ENCODE measurements at regions not wholly inside any gene's neighbourhood (a gene's known extent, or its start where the extent isn't known, plus 50 kb on each side); places are given as distances from the start of the nearest gene placed in this dataset.

- no peak for DNase-seq (ENCODE audit: low read depth, low spot score)
These were observed 110.8 kb downstream of the ZIC5 start for GRCh38 chr13:99860745-99861144.

GRCh38 chr13:99859178-99860177 is 112.1 kb downstream of the ZIC5 start:
- DNase-seq (ENCODE audit: low read depth, low spot score), result no peak

GRCh38 chr13:99857738-99858137 is 113.8 kb downstream of the ZIC5 start:
- no peak for DNase-seq (ENCODE audit: low read depth, low spot score)

GRCh38 chr13:99855526-99856420 is 115.8 kb downstream of the ZIC5 start:
- DNase-seq (ENCODE audit: low read depth, low spot score), result no peak

- no peak for DNase-seq (ENCODE audit: low read depth, low spot score)
These were observed 117.2 kb downstream of the ZIC5 start for GRCh38 chr13:99854366-99854765.

GRCh38 chr13:99847318-99847750 is 124.2 kb downstream of the ZIC5 start:
- no peak for DNase-seq (ENCODE audit: low read depth, low spot score)

GRCh38 chr13:99845161-99845874 is 126.2 kb downstream of the ZIC5 start:
- DNase-seq (ENCODE audit: low read depth, low spot score), result no peak

- no peak for DNase-seq (ENCODE audit: low read depth, low spot score)
These were observed 127.1 kb downstream of the ZIC5 start for GRCh38 chr13:99844421-99844820.

GRCh38 chr13:99843872-99844271 is 127.7 kb downstream of the ZIC5 start:
- no peak for DNase-seq (ENCODE audit: low read depth, low spot score)

- no peak for DNase-seq (ENCODE audit: low read depth, low spot score)
These were observed 129.2 kb downstream of the ZIC5 start for GRCh38 chr13:99842405-99842804.

- no peak for DNase-seq (ENCODE audit: low read depth, low spot score)
These were observed 135.3 kb downstream of the ZIC5 start for GRCh38 chr13:99836291-99836690.

- DNase-seq (ENCODE audit: low read depth, low spot score), result no peak
These were observed 136.1 kb downstream of the ZIC5 start for GRCh38 chr13:99835442-99835841.

GRCh38 chr13:99834246-99834645 is 137.3 kb downstream of the ZIC5 start:
- DNase-seq (ENCODE audit: low read depth, low spot score), result no peak

GRCh38 chr13:99832347-99832746 is 139.2 kb downstream of the ZIC5 start:
- DNase-seq (ENCODE audit: low read depth, low spot score), result no peak

GRCh38 chr13:99830931-99831330 is 140.6 kb downstream of the ZIC5 start:
- DNase-seq (ENCODE audit: low read depth, low spot score), result no peak

- DNase-seq (ENCODE audit: low read depth, low spot score), result no peak
These were observed 141.9 kb downstream of the ZIC5 start for GRCh38 chr13:99829593-99830239.

- DNase-seq (ENCODE audit: low read depth, low spot score), result no peak
These were observed 142.4 kb downstream of the ZIC5 start for GRCh38 chr13:99829161-99829560.

GRCh38 chr13:99828735-99829134 is 142.8 kb downstream of the ZIC5 start:
- DNase-seq (ENCODE audit: low read depth, low spot score), result no peak

- no peak for DNase-seq (ENCODE audit: low read depth, low spot score)
These were observed 143.4 kb downstream of the ZIC5 start for GRCh38 chr13:99828123-99828522.

GRCh38 chr13:99827011-99827772 is 144.4 kb downstream of the ZIC5 start:
- DNase-seq (ENCODE audit: low read depth, low spot score), result no peak

All from iPS DF 19.7 (cell line).